ENCODE measurements at regions not wholly inside any gene's neighbourhood (a gene's known extent, or its start where the extent isn't known, plus 50 kb on each side); places are given as distances from the start of the nearest gene placed in this dataset.

GRCh38 chr5:60141119-60141518 is 247.6 kb upstream of the PDE4D start:
- no peaks in the 10 kb centered on the region for H3K9me3 ChIP-seq (ENCODE audit: control insufficient read depth, low read depth, low read length)
- no peak overlapping the region for H3T11ph ChIP-seq (ENCODE audit: low read length)
- no peak overlapping the region for H3K14ac ChIP-seq (ENCODE audit: insufficient read depth, low read length)
- H2BK15ac ChIP-seq (ENCODE audit: low read depth, low read length), result no peak overlapping the region
- no peak overlapping the region for H2BK12ac ChIP-seq (ENCODE audit: insufficient read length, low read depth, low read length)
- H3K18ac ChIP-seq (ENCODE audit: insufficient read length, low read depth, low read length), result no peak overlapping the region
- no peak overlapping the region for H2BK20ac ChIP-seq (ENCODE audit: low read depth, low read length, poor library complexity, severe bottlenecking)
- H3K27me3 ChIP-seq (ENCODE audit: insufficient read depth, low read length), result no peaks in the 10 kb centered on the region
- no peak overlapping the region for H3K9ac ChIP-seq (ENCODE audit: extremely low read depth, insufficient read length, low read length)
- Mint-ChIP-seq H3K4me3 (no peak overlapping the region), H3K36me3 (ENCODE audit: insufficient read depth in 1 of 3, low read depth in 3 of 3) (no peaks in the 10 kb centered on the region), H3K27me3 (ENCODE audit: low read depth) (no peaks in the 10 kb centered on the region), H3K4me1 (no peaks in the 10 kb centered on the region), H3K9me3 (no peaks in the 10 kb centered on the region; a peak in 1 of 5 replicates), H3K27ac (no peak overlapping the region; a peak in 1 of 7 replicates)
- no peak overlapping the region for H3K4ac ChIP-seq (ENCODE audit: low read depth, low read length)
- no peaks in the 10 kb centered on the region for H3K79me2 ChIP-seq (ENCODE audit: insufficient read depth, low read length)
- H3K4me2 ChIP-seq (ENCODE audit: insufficient read depth, insufficient read length, low read length), result no peak overlapping the region
- no peaks in the 10 kb centered on the region for H3K23me2 ChIP-seq (ENCODE audit: insufficient read length, low read depth, low read length, poor library complexity, severe bottlenecking)
- no peak overlapping the region for H3K27ac ChIP-seq (ENCODE audit: insufficient read length, low read depth, low read length)
- no peak overlapping the region for H3K56ac ChIP-seq (ENCODE audit: insufficient read length, low read depth, low read length)
- H4K91ac ChIP-seq (ENCODE audit: insufficient read length, low read depth, low read length), result no peak overlapping the region
- H3K79me1 ChIP-seq (ENCODE audit: insufficient read depth, low read depth, low read length, poor library complexity, severe bottlenecking), result no peaks in the 10 kb centered on the region
- H2BK120ac ChIP-seq (ENCODE audit: low read depth, low read length, poor library complexity, severe bottlenecking), result no peak overlapping the region
- no peak overlapping the region for H4K8ac ChIP-seq (replicated peaks; ENCODE audit: insufficient read length, low read depth, low read length)
- H2AFZ ChIP-seq (ENCODE audit: low read length), result no peak overlapping the region
- no peaks in the 10 kb centered on the region for H3K4me1 ChIP-seq (ENCODE audit: insufficient read depth, low read length)
- DNase-seq, result no peak
- no peak overlapping the region for H3K23ac ChIP-seq (ENCODE audit: insufficient read length, low read depth, low read length)
- H2AK5ac ChIP-seq (ENCODE audit: insufficient read length, low read length), result no peak overlapping the region
- H2BK5ac ChIP-seq (ENCODE audit: insufficient read length, low read length), result no peak overlapping the region
- no peaks in the 10 kb centered on the region for H4K20me1 ChIP-seq (ENCODE audit: control insufficient read depth, insufficient read depth, insufficient read length)
- H4K5ac ChIP-seq (ENCODE audit: insufficient read length, low read depth, low read length), result no peak overlapping the region
- TF ChIP-seq CTCF (conservative IDR thresholded peaks at IDR 0.05), result no peak
- no CpG with 5 or more reads among the region's 2 CpGs for WGBS (ENCODE audit: extremely low coverage, insufficient read length, low lambda C conversion rate)

Measured in H9 (cell line).